ENCODE measurements at regions not wholly inside any gene's neighbourhood (a gene's known extent, or its start where the extent isn't known, plus 50 kb on each side); places are given as distances from the start of the nearest gene placed in this dataset.

GRCh38 chr6:105990151-105990550 lies 96.0 kb upstream of the PRDM1 start:
- no peak for DNase-seq

GRCh38 chr6:105988812-105989577 lies 97.1 kb upstream of the PRDM1 start:
- no peak for DNase-seq

- DNase-seq = no peak
Observed at GRCh38 chr6:105988321-105988720, 97.8 kb upstream of the PRDM1 start.

- no peak for DNase-seq
Observed at GRCh38 chr6:105987516-105987915, 98.6 kb upstream of the PRDM1 start.

GRCh38 chr6:105986998-105987397 lies 99.1 kb upstream of the PRDM1 start:
- DNase-seq = no peak

DNA sequence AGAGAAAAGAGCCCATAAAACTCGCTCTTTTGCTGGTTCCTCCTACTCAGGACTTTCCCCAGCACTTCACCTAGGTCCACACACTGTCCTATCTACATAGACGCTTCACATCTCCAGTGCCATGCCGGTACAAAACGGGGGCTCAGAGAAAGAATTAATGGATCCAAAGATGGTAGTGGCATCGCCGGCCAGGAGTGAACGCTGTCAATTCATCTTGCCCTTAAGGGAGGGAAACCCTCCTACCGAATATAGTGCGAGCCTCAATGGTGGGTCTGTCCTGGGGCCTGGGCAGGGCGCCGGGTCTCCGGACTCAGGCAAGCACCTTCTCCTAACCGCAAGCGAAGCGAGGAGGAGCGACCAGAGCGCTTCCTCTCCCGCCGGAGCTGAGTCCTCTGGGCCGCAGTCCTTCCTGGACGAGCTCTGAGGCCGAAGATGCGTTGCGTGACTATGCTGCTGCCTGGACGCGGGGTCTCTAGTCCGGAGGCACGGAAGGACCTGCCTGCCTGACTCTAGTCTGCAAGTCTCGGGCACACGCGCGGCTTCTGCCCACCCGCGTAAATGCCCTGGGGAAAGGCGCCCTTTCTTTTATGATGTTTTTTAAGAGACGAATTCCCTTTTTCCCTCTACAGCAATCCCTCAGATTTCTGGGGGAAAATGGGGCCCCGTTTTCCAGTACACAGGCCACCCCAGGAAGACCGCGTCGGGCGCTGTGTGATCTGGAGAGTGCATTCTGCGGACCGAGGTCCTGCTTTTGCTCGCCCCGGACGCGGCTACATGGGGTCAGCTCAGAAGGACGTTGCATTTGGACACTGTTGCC lies 100.1 kb upstream of the PRDM1 start:
- no peak for DNase-seq

GRCh38 chr6:105985098-105985815 lies 100.9 kb upstream of the PRDM1 start:
- no peak for DNase-seq

GRCh38 chr6:105983763-105984162 lies 102.4 kb upstream of the PRDM1 start:
- no peak for DNase-seq

- no peak for DNase-seq
Observed at GRCh38 chr6:105982761-105983540, 103.2 kb upstream of the PRDM1 start.

DNA sequence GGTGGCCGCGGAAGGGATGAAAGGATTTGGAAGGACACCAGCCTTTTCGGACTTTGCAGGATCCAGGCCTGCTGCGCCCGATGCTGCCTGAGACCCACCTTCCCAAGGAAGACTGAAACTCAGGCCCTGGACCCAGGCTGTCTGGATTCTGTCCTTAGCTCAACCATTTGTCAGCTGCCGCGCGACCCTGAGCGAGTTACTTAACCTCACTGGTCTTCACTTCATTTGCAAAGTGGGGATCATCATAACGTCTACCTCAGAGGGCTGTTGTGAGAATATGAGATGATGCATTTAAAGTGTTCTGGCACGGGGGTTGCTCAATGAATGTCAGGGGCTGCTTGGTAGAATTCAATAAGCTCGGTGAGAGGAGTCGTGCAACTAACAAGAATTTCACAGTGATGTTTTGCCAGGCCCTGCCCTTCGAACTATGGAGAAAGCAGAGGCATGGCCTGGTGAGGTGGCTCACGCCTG lies 104.2 kb upstream of the PRDM1 start:
- DNase-seq = no peak

- no peak for DNase-seq
Observed at GRCh38 chr6:105981002-105981887, 104.9 kb upstream of the PRDM1 start.

- no peak for DNase-seq
Observed at GRCh38 chr6:105978974-105979373, 107.2 kb upstream of the PRDM1 start.

DNA sequence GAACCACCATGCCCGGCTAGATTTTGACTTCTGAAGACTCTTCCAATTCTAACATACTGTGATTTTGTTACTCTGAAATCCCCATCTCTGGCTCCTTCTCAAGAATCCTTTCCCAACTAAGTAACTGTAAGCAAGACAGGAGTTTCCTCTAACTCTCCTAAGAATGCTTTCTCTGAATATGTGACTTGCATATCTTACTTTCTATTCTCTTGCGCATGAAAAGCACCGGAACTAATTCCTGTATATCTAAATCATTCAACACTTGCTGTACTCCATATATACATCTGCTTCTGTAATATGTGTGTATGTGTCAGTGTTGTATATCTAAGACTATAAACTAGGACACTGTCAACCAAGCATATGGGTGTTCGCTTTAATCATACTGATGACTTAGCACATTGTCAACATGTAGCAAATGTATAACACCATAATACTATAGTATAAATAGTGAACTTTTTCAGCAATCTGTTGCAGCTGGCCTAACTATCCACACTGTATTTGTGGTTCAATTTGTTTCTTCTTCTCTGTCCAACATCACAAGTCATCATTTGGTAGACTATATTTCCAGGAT lies 108.1 kb upstream of the PRDM1 start:
- no peak for DNase-seq

DNA sequence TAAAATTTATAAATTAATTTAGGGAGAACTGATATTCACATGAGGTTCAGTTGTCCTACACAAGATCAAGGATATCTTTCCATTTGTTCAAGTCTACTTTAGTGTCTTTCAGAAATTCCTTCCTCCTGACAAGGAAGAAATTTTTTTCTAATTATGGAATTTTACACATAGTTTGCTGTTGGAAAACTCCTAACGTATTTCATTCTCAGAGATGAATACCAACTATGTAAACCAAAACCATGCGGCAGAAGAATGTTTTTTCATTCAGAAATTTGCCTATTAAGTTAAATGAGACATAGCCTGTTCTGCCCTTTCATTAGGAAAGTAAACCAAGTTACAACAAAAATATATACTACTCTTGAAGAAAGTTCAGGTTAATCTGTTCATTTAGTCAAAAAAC lies 111.2 kb upstream of the PRDM1 start:
- DNase-seq = no peak

- DNase-seq = no peak
Observed at GRCh38 chr6:105972440-105972839, 113.7 kb upstream of the PRDM1 start.

DNA sequence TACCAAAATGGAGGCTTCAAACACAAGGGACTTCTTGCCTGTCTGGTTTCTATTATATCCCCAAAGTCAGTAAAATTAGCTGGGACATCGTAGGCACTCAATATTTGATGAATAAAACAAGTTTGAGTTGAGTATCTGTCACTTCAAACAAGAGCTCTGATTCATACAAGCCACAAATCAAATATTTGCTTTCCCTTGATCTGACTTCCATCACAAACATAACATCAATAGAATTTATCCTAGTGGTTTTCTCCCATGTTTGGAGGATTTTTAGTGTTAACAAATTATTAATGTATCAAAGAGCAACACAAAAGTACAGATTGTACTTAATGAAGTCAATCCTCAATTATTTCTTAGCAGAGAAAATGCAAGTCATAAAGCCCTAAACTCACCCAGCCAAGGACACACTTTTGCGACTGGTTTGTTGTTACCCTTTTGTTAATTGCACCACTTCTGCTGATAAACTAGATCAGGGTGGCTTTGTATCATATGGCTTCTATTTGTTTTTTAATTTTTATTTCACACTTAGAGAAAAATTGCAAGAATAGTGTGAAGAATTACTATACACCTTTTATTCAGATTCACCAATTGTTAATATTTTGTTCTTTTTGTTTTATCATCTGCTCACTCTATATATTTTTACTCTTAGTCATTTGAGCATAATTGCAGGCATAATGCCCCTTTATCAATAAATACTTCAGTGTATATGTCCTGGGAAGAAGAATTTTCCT lies 117.4 kb upstream of the PRDM1 start:
- DNase-seq = no peak

- DNase-seq = no peak
Observed at GRCh38 chr6:105967917-105968602, 118.1 kb upstream of the PRDM1 start.

DNA sequence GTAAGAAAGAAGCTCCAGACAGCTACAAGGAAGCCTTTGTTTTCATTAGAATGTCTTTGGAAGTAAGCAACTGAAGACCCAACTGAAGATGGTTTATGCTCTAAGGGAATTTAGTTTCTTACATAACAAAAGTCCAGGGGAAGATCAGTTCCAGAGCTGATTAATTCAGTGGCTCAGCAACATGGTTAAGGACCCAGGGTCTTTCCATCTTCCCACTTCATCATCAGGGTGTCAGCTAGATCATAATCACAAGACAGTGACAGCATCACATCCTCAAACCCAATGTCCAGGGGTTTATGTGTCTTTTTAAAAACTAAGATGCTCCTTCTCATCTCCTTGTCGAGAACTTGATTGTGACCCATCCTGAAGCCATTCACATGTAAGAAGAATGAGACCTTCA lies 119.7 kb upstream of the PRDM1 start:
- DNase-seq = no peak

DNA sequence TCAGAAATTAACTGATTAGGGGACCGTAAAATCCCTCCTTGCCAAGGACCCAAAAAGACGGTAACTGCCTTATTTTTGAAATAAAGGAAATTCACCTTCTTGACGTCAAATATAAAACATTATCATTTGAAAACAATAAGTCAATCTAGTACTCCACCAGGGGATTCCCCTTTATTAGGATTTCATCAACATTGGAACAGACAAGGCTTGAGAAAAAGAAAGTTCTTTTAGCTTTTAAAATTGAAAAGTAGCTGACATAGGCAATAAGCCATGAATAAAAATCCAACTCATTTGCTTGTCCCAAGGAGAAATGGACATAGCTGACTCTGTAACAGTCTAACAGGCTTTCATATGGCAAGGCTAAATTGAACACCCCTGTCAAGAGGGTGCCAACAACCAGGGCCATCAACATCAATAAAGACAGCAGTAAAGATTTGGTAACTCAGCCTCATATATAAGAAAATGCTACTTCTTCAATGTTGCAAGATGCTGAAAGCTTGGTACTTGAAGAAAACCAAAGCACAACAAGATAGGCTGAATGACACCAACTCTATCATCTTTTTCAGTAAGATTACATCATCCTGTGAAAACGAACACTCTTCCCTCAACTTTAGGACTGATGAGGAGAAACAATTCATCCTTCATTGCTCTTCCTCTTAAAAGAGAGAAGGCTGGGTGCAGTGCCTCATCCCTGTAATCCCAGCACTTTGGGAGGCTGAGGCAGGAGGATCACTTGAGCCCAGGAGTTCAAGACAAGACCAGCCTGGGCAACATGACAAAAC lies 121.0 kb upstream of the PRDM1 start:
- no peak for DNase-seq

Data from NCI-H510A treated with DMSO at 0.1 percent for 48 hours (cell line).